DMS79 treated with DMSO at 0.1 percent for 48 hours (cell line): ENCODE measurements at regions not wholly inside any gene's neighbourhood (a gene's known extent, or its start where the extent isn't known, plus 50 kb on each side); places are given as distances from the start of the nearest gene placed in this dataset.
"Not testable (repeated sequence)": the region's sequence is repeated elsewhere in the genome, so short reads cannot be mapped to it uniquely, and the experiment has no call there.

ENCODE experiments used
- DNase-seq: peaks from one replicate; lab custom pipeline; 2025; lab: John Stamatoyannopoulos, UW

DNA sequence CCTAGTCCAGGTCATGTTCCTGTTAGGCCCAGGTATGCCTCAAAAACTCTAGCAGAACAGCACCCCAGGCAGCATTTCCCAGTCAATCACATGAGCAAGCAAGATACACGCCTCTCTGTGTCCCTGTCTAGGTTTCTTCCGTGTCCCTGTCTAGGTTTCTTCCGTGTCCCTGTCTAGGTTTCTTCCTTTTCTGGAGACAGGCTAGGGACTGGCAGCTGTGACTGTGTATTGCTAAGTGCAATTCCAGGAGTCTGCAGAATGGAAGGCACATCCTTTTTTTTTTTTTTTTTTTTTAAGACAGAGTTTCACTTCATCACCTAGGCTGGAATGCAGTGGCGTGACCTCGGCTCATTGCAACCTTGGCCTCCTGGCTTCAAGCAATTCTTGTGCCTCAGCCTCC, 77.6 kb downstream of the SETD4 start:
- DNase-seq = no peak

DNA sequence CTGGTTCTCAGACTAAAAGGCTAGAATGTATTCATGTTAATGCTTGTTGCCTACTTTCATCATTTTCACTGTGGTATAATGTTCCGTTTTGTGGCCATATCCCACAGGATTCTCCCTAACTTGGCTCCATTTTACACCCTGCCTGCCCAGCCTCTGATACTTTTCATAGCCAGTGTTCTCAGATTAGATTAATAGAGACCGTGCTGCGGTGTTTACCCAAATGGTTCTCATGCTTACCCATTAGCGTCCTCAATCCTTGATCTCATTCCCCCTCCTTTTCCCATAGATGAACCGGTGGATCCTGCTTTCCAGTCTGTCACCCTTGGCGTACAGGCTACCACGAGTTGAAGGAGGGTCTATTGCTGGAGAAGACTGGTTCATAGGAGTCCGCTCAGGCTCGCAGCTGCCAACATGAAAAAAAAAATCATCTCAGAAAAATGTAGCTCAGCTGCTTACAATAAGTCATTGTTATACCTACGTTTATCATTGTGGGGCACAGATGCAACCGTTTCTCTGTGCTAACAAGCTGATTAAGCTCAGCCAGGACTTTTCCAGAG, 78.7 kb downstream of the SETD4 start:
- DNase-seq = no peak

DNA sequence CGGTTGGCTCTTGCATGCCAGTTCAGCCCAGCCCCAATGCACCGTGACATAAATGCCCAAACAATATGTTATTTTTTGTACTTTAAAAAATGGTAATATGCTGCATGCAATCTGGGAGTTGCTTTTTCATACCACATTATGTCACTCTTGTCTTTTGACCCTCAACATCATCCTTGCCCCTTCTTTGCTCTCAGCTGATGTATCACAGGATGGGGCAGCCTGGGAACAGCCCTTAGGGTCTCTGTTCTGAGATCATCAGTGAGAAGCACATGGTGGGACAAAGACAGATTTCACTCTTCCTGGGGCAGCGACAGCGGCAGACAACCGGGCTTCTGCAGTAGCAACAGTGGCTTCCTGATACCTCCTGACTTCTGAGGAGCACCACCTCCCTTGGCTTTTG, 79.5 kb downstream of the SETD4 start:
- no peak for DNase-seq

DNA sequence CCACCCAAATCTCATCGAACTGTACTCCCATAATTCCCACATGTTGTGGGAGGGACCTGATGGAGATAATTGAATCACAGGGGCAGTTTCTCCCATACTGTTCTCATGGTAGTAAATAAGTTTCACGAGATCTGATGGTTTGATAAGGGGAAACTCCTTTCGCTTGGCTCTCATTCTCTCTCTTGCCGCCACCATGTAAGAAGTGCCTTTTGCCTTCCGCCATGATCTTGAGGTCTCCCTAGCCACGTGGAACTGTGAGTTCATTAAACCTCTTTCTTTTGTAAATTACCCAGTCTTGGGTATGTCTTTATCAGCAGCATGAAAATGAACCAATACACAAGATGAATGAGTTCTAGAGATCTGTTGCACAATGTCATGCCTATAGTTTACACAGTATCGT, 82.5 kb downstream of the SETD4 start:
- DNase-seq = not testable (repeated sequence)

DNA sequence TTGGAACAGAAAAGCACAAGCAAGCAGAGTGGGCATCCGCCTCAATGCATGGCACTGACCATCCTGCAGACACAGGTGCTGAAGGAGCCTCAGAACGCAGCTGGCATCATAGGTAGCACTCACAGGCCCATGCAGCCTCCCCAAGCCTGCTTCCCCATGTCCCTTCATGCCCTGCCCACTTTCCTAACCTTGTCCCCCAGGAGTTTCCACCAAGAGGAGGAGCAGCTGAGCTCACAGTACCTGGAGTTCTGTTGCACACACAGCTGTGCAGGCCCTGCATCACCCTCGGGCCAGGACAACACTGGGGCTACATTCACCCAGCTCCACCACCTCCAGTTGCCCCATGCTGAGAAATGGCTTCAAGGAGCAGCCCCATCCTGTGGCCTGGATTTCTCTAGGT, 83.4 kb downstream of the SETD4 start:
- DNase-seq = no peak

DNA sequence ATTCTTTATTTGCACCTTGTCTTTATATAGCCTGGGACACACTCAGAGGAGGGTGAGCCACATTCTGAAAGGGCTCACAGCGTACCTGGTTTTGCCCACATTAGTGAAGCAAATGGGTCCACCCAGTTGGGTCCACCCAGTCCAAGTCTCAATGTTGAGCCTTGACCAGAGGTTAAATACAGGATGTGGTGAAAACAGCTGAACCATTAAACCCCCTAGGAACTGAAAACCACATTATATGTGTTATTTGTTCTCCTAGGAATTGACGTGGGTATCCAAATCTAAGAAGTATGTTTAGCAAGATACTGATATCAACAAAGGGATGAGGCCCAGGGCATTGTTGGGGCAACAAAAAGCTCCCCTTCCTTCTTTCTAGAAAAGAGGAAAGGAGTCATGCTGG, 83.8 kb downstream of the SETD4 start:
- DNase-seq = no peak

DNA sequence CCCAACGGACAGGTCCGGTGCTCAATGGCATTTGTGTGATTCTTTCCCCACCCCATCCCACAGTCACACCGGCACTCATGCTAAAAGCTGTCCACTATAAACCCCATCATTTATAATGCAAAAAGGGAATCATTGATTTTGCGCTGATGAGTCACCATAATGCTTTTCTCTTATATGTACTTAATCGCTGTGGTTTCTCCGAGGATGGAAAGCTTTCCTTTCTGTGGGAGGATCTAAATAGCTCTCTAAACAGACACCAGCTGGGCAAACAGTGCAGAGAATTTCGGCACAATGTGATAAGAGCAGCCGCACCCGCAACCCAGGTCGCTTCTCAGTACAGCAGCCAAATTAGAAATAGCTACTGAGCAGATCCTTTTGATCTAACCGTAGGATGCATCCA, 85.6 kb downstream of the SETD4 start:
- DNase-seq = peak; percentile 74

DNA sequence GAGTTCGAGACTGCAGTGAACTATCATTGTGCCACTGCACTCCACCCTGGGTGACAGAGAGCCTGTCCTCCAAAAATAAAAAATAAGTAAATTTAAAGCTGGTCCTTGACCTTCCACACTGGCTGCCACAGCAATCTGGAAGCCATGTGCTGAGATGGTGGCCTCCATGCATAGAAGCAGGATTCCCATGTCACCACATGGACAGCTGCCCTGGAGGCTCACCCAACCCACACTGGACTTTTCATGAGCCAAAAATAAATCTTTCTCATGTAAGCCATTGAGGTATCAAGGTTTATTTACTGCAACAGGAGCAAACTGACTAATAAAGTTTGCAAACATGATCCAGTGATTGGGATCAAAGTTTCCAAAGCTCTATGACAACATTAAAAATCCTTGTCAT, 88.5 kb downstream of the SETD4 start:
- DNase-seq = no peak

DNA sequence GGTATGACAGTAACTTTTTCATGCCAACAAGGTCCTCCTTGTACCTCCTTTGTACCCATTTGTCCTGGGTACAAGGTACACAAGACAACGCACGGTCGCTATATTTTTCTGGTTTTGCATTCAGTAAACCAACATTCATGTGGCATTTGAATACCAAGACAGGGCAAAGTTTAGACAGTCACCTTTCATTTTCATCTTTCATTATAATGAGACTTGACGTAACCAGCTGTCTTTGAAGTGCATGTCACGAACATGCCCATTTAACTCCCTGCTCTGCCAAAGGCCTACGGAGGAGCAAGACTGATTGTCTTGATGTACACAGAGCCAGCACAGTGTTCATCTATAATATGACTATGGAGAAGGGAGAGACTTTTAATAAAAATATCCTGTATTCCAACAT, 91.0 kb downstream of the SETD4 start:
- no peak for DNase-seq

DNA sequence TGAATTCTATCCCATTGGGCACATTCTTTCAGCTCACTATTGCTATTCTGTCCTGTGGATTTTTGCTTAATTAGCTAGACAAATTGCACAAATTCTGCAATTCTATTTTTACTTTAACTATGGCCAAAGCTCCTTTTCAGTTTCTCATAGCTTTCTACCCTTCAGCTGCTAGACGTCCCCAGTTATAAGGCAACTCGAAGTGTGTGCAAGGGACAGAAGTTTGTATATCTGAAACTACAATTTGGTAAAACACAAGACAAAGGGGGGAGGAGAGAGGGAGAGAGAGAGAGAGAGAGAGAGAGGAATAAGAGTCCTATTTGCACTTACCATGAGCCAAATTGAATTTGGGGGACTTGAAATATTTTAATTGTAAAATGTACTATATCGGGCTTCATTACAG, 91.8 kb downstream of the SETD4 start:
- DNase-seq = no peak

DNA sequence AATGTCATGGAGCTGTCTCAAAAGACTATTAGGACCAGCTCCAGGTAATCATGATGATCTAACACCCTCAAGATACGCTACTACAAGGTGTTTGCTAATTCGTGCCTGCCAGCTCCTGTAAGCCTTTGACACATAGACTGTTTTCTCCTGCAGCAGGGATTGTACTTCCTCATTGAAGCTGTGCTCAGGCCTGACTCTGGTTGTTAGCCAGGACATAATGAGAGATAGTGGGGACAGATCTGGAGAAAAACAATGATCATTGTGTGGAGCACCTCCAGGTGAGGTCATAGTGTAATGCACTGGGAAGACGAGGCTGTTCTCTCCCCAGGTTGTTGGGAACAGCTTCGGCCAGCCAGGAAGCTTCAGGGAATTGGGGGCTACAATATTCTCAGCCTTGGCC, 94.6 kb downstream of the SETD4 start:
- no peak for DNase-seq

DNA sequence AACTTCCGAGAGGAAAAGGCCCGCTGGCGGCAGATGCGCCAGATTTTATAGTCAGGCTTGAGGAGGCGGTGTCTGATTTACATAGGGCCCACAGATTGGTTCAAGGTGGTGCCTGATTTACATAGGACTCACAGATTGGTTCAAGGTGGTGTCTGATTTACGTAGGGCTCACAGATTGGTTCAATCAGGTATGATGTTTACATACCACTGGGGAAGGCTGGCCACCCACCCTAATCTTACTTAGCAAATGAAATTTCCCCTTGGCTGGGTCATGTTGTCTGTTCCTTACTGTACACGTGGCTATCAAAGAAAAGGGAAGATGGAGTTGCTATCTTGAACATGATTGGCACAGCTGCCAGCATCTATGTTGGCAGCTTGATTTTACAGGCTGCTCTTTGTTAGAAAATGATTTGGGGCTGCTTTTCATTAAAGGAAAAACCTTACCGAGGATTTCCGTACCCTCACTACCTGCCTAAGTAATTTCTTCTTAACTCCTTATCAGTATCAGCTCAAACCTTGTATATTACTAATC, 96.3 kb downstream of the SETD4 start:
- no peak for DNase-seq

DNA sequence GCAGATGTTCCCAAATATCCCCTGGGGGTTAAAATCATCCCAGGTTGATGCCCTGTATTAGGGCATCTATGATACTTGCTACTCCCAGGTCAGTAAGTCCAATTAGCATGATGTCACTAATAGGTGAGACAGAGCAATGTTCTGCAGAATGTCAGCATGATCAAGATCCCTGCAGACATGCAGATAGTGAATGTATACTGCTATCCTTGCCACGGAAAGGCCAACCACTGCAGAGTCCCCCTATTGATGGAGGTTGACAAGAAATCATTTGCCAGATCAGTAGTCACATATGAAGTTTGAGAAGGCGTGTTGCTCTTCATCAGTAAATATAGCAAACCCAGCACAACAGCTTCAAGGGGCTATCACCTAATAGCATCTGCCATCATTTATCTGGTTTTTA, 97.4 kb downstream of the SETD4 start:
- DNase-seq = no peak

DNA sequence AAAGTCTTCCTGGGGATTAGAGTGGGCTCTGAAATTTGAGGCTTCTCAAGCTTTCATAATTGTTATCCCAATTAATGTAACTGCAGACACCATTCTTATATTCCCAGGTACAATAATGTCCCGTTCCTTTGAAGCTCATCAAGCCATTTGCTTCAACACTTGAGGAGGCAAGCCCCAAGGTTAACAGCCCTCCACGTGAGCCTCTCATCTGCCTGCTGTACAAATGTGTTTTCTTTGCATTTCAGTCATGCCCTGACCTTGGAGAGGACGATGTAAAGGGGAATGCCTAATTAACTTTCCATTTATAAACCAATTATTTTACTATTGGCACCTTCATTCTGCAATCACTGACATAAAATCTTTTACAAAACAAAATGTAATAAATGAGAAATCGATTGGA, 106.3 kb downstream of the SETD4 start:
- DNase-seq = peak; percentile 81

DNA sequence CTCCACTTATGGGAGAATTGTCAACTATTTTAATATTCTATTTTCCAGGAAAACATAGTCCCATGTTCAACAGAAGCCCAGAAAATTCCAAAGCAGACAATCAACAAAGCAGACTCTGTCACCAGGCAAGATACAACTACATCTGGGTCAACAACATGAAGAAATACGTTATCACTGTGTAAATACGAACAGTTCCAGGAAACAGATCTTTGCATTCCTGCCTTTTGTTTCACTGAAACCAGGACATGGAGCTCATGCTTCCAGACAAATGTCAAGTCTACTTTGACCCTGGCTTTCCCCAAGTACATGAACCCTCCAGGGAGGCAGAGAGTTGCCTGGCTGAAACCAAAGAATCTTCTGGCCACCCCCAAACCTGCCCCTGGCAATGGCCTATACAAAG, 106.7 kb downstream of the SETD4 start:
- DNase-seq = no peak

DNA sequence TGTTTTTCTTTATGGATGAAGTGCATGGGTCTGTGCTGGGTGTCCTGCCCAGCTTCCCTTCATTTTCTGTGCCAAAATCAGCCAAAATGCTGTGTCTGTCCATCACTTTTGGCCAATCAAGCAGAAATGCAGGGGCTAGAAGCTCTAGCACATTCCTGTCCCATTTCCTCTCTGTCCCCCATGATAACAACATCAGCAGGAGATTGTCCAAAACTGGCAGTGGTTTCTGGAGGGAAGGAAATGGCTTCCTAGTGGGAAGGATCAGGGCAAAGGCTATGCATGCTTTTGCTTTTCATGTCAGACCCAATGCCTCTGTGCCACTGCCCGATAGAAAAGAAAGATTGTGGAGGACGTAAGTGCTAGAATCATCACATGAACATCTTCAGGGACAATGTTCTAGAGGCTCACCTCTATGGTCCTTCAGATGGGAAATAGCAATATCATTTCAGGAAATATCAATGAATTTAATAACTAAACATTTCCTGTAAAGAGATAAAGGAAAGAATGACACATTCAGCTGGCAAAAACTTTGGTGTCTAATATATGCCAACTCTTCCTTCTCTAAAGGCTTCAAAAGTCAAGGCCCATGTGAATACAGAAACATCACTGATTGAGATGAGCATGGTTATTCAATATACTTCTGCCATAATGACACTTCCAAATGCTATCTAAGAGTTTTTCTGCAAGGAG, 107.5 kb downstream of the SETD4 start:
- no peak for DNase-seq

DNA sequence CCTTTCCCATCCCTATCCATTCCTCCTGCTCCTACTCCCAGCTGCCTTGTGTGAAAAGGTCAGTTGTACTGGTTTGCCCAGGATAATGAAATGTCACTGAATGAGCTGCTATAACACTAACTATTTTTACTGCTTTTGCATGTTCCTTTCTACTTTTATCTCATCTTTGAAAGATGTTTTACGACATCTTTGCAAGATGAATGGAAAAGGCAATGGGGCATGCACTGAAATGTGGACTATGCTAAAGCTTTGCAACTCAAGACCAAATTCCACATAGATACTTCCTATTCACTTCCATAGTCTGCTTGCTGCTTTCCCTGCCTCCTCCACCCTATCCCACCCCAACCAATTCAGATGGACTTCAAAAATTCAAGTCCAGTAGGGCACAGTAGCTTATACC, 111.3 kb downstream of the SETD4 start:
- no peak for DNase-seq

DNA sequence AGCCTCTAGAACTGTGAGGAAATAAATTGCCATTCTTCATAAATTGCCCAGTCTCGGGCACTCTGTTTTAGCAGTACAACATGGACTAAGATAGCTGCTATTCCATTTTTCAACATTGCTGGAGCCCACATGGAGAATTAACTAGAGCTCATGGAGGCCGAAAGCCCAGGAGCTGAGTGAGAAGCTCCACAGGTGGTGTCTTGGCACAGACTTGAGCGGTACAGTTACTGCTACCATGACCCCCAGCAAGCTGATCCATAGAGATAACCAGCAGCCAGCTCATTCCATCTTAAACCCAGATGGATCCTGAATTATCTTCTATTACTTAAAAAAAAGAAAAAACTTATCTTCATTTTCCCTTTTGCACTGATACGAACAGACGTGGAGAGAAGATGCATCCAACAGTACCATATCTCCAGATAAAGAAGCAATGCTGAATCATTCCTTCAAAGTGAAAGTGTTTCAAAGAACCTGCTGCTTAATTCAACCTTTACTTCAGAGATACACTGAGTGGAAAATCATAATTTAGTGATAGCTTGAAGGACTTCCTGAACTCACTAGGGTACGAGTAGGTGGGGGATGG, 115.1 kb downstream of the SETD4 start:
- no peak for DNase-seq

DNA sequence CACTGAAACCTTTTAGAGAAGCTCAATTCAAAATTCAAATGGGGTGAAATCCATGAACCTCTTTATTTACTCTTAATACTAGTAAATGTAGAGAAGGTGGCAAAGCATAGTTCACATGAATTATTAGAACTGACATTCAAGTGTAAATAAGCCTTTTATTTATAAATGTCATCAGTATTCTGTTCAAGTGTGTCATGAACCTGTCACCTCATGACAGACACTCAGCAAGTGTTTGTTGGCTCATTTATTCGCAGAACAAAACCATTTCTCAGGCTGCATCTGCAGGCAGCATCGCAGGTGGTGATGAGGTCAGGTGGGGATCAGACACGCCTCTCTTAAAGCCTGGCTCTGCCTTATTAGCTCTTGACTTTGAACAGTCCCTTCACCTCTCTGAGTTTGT, 116.6 kb downstream of the SETD4 start:
- DNase-seq = peak; percentile 68

DNA sequence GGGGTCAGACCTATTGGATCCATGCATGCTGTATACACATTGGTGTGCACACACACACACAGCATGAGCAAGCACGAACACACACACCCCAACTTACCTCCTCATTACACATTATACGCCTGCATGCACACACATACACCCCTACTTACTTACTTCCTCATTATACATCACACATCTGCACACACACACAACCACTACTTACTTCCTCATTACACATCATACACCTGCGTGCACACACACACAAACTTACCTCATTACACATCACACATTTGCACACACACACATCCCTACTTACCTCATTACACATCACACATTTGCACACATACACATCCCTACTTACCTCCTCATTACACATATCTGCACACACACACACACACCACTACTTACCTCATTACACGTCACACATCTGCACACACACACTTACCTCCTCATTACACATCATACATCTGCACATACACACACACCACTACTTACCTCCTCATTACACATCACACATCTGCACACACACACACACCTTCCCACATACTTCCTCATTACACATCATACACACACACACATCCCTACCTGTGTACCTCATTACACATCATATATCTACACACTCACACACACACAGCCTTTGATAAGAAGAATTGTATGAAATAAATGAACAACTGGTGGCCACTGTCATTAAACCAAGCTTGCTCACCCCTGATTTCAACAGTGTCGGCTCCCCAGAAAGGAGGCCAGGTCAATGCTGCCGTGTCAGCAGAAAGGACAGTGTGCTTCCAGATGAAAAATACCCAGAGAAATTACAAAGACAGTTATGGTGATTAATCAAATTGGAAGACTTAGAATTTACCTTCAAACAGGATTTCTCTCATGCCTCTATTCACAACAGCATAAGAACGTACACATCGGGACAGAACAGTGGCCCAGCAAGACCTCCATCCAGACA, 117.8 kb downstream of the SETD4 start:
- no peak for DNase-seq

DNA sequence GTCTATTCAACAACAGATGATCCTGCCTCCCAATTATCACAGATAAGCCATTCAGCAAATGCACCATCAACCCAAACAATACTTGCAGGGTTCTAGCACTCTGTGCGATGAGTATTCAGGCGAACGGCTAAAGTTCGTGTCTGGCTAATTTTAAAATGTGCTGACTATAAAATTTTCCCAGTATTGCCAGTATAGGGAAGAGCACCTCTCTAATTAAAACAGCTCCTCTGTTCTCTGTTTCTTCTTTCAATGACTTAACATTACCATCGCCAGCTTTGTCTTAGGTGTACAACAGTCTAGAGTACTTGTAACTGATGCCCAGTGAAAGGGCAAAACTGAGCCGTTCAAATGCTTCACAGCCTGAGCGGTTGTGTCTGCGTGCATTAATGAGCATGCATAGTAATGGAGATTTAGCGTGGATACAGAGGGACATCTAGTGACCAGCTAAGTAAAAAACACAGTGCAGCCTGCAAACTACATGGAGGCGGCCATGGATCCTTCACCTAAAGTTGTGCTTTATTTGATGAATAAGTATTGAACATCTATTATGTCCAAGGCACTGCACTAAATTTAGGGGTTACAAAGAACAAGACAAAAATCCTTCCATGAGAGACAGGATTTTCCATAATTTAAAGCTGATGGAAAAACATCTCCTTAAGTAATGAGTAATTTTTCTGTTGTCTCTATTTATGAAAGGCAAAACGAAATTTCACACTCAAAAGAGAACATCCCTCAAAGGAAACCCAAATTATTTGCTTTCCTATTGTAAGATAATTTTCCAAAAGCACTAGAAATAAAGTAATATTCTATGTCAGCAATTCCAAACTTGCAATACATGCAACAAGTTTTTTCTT, 120.0 kb downstream of the SETD4 start:
- peak; percentile 82 for DNase-seq

DNA sequence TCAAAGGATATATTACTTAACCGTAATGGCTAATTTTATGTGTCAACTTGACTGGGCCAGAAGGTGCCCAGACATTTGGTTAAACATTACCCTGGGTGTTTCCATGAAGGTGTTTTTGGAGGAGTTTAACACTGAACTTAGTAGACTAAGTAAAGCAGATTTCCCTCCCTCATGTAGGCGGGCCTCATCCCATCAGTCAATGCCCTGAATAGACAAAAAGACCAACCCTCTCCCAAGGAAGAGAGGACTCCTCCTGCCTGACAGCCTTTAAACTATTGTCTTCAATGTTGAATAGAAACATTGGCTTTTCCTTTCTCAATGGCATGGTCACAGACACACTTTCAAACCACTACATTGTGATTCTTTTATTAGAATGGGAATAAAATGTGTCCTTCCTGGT, 121.9 kb downstream of the SETD4 start:
- DNase-seq = no peak
